ENCODE measurements at regions not wholly inside any gene's neighbourhood (a gene's known extent, or its start where the extent isn't known, plus 50 kb on each side); places are given as distances from the start of the nearest gene placed in this dataset.

DNA sequence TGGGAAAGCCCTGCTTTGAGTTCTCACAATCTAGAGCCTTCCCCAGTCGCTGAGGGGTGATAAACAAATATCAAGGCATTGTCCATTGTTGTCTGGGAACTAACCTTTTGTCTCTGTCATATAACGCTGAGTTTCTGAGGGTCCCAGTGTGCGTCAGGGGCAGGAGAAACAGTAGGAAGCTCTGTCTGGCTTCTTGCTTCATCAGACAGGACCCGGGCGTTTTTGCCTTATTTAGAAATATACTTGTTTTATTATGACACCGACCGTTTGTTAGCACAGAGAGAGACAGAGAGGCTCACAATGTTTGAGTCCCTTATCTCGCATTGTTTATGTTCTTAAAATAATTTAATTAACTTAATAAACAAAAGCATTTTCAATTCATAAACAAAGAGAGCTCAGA lies 204.9 kb upstream of the GAS1 start:
- TF ChIP-seq, protein P1, sequence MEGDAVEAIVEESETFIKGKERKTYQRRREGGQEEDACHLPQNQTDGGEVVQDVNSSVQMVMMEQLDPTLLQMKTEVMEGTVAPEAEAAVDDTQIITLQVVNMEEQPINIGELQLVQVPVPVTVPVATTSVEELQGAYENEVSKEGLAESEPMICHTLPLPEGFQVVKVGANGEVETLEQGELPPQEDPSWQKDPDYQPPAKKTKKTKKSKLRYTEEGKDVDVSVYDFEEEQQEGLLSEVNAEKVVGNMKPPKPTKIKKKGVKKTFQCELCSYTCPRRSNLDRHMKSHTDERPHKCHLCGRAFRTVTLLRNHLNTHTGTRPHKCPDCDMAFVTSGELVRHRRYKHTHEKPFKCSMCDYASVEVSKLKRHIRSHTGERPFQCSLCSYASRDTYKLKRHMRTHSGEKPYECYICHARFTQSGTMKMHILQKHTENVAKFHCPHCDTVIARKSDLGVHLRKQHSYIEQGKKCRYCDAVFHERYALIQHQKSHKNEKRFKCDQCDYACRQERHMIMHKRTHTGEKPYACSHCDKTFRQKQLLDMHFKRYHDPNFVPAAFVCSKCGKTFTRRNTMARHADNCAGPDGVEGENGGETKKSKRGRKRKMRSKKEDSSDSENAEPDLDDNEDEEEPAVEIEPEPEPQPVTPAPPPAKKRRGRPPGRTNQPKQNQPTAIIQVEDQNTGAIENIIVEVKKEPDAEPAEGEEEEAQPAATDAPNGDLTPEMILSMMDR (IDR thresholded peaks at IDR 0.05; ENCODE audit: control insufficient read depth, extremely low read depth, insufficient read depth): no peak
- no peak overlapping the region for H3K4me3 ChIP-seq (ENCODE audit: low read depth, low read length)
- DNase-seq (ENCODE audit: low read depth): no peak

DNA sequence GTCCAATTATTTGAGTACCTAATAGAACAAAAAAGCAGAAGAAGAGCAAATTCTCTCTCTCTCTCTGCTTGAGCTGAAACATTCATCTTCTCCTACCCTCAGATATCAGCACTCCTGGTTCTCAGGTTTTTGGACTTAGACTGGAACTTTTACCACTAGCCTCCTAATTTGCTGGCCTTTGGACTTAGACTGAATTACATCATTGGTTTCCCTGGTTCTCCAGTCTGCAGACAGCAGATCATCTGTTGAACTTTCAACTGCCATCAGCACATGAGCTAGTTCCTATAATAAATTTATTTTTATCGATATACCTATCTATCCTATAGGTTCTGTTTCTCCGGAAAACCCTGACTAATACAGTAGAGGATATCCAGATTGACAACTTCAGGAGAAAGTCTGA lies 208.9 kb upstream of the GAS1 start:
- TF ChIP-seq, protein P1 (IDR thresholded peaks at IDR 0.05; ENCODE audit: control insufficient read depth, extremely low read depth, insufficient read depth): no peak
- H3K4me3 ChIP-seq (ENCODE audit: low read depth, low read length): no peak overlapping the region
- no peak for DNase-seq (ENCODE audit: low read depth)

GRCh38 chr9:87157366-87158031 lies 210.2 kb upstream of the GAS1 start:
- TF ChIP-seq, protein P1 (IDR thresholded peaks at IDR 0.05; ENCODE audit: control insufficient read depth, extremely low read depth, insufficient read depth): no peak

DNA sequence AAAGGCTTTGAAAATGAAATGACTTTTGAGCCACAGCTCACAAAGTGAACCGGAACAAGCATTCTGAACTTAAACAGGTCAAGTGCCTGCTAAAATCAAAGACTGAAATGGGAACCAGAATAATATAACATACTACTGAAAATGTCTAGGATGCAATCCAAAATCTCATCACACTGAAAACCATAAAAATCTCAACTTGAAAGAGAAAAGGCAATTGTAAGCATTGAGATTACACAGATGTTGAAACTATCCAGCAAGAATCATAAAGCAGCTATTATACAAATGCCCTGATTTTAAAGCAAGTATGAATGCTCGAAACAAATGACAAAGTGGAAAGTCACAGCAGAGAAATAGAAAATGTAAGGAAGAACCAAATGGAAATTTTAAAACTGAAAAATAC lies 211.5 kb upstream of the GAS1 start:
- TF ChIP-seq, protein P1 (IDR thresholded peaks at IDR 0.05; ENCODE audit: control insufficient read depth, extremely low read depth, insufficient read depth): no peak
- DNase-seq (ENCODE audit: low read depth): no peak

More at GRCh38 chr9:87157366-87158031, 210.2 kb upstream of the GAS1 start:
- DNase-seq (ENCODE audit: low read depth): no peak
- H3K4me3 ChIP-seq (ENCODE audit: low read depth, low read length): no peak overlapping the region

GRCh38 chr9:87160148-87161102 lies 213.1 kb upstream of the GAS1 start:
- no peak overlapping the region for H3K4me3 ChIP-seq (ENCODE audit: low read depth, low read length)
- DNase-seq (ENCODE audit: low read depth): no peak
- TF ChIP-seq, protein P1 (IDR thresholded peaks at IDR 0.05; ENCODE audit: control insufficient read depth, extremely low read depth, insufficient read depth): no peak

More for the DNA sequence above, 211.5 kb upstream of the GAS1 start:
- H3K4me3 ChIP-seq (ENCODE audit: low read depth, low read length): no peak overlapping the region

DNA sequence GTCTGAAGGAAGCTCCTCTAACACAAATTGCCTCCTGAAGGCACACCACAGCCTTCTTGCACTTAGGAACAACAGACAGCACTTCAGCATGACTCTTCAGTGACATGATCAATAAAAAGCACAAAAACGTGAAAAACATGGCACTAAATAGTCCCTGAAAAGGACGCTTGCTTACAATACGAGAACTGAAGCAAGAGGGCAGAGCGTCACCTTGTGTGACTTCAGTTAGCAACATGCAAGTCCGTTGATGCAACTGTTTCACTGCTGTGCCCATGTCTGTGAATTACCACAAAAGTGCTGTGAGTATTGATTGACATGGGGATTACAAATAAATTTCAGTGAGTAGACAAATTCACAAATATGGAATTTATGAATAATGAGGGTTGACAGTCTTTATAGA lies 219.9 kb upstream of the GAS1 start:
- no peak overlapping the region for H3K4me3 ChIP-seq (ENCODE audit: low read depth, low read length)
- no peak for DNase-seq (ENCODE audit: low read depth)
- TF ChIP-seq, protein P1 (IDR thresholded peaks at IDR 0.05; ENCODE audit: control insufficient read depth, extremely low read depth, insufficient read depth): peak; percentile 29
